HuH-7 (cell line): ENCODE measurements at regions not wholly inside any gene's neighbourhood (a gene's known extent, or its start where the extent isn't known, plus 50 kb on each side); places are given as distances from the start of the nearest gene placed in this dataset.
"Not testable (repeated sequence)": the region's sequence is repeated elsewhere in the genome, so short reads cannot be mapped to it uniquely, and the experiment has no call there.

Experiments used
- DNase-seq: peaks from one replicate; pipeline ENCODE4 v3.0.0; 2011; ENCODE audit warnings: low spot score

DNA sequence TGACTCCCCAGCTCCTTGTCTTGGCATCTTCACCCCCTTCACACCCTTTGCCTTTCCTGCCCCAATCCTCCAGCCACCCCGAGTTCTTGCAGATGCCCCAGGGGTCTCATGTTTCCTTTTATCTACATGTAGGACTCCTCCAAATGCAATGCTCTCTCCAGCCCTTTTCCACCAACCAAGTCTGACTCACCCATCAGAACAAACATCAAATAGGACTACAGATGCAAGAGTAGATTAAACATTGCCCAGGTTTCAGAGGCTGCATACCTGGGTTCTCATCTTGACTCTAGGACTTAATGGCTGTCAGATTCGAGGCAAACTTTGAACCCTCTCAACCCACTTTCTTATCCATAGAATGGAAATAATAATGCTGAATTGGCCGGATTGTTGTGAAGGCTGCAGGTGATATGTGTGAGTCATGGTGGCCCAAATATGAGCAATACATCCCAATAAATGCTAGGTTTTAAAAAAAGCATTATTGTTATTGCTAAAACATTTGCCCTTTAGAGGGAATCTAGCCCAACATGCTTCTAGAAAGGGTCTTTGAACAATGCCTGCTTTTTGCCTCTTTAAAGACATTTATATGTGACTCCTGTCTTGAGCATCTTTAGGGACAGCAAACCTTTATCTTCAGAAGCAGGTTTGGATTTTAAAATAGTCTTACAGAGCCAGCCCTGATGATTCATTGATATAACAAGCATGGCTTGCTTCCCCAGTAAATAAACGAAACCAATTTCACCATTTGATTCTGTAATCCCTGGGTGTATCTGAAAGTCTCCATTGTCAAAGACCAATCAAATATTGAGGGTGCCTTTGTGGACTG is 310.1 kb downstream of the FOXL1 start:
- DNase-seq = no peak

GRCh38 chr16:86889054-86889366 is 310.7 kb downstream of the FOXL1 start:
- not testable (repeated sequence) for DNase-seq

DNA sequence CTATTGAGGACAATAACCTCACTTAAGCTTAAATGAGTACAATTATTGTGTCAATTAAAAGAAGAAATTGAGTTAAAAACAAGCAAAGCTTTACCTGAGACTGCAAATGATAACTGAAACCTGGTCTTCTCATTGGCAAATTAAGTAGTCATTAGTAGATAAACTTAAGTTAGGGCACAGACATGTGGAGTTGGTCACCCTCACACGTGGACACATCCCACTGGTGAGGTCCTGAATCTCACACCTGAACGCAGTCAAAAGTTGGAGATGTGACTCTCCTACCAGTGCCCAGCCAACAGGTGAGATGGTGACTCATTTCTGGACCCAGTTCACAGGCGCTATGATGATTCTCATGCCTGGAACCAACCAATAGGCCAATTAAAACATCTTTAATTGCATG is 311.6 kb downstream of the FOXL1 start:
- DNase-seq = no peak

DNA sequence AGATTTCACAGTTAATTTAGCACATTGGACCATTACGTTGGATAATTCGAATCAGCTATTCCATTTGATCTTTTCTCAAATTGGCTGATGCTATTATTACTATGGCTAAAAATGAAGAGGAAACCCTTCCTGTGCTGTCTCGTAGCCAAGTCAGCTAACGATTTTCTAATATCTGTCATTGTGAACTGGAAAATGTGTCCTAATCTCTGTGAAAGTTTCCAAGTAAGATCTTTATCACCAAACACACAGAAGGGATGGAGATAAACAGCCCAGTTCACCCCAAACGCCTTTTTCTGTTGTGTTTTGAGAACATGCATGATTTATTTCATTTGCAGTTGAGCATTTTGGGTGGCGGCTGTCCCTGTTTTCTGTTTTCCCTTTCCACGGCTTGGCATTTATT is 312.8 kb downstream of the FOXL1 start:
- no peak for DNase-seq

GRCh38 chr16:86891631-86892030 is 313.3 kb downstream of the FOXL1 start:
- DNase-seq = no peak

- DNase-seq = no peak
These were observed 314.2 kb downstream of the FOXL1 start for GRCh38 chr16:86892509-86892908.

- no peak for DNase-seq
These were observed 315.2 kb downstream of the FOXL1 start for GRCh38 chr16:86893506-86893905.

- no peak for DNase-seq
These were observed 315.7 kb downstream of the FOXL1 start for GRCh38 chr16:86894029-86894567.

GRCh38 chr16:86894925-86895324 is 316.6 kb downstream of the FOXL1 start:
- DNase-seq = no peak

GRCh38 chr16:86895606-86896005 is 317.3 kb downstream of the FOXL1 start:
- DNase-seq = no peak

- no peak for DNase-seq
These were observed 318.6 kb downstream of the FOXL1 start for GRCh38 chr16:86896976-86897375.

GRCh38 chr16:86897486-86897885 is 319.1 kb downstream of the FOXL1 start:
- DNase-seq = no peak

DNA sequence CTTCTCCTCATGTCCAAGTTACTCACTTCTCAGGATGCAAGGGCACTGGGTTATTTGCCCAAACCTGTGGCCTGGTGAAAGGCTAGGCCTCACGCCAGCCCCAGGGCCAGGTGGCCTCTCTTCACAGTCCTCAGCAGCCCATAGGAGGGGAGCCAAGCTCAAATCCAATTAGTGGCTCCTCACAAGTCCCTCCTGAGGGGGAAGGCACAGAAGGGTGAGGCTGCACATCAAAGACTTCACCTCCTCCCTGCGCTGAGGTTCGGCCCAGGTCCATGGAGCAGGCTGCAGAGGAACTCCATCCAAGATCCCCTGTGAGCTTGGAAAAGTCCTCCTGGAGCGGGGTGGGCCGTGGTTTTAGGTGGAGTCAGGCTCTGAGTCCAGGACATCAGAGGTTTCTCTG is 320.0 kb downstream of the FOXL1 start:
- no peak for DNase-seq

GRCh38 chr16:86899151-86899550 is 320.8 kb downstream of the FOXL1 start:
- DNase-seq = no peak

DNA sequence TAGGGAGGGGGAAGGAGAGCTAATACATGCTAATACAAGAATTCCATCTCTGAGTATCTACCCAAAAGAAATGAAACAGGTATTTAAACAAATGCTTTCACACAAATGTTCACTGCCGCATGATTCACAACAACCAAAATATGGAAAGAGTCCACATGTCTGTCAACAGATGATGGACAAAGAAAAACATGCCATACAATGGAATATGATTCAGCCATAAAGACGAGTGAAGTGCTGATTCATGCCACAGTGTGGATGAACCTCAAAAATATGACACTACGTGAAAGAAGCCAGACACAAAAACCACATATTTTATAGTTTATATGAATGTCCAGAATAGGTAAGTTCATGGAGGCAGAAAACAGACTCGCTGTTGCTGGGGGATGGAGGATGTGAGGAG is 321.4 kb downstream of the FOXL1 start:
- no peak for DNase-seq

GRCh38 chr16:86901483-86901882 is 323.1 kb downstream of the FOXL1 start:
- no peak for DNase-seq

GRCh38 chr16:86902656-86903001 is 324.3 kb downstream of the FOXL1 start:
- no peak for DNase-seq

DNA sequence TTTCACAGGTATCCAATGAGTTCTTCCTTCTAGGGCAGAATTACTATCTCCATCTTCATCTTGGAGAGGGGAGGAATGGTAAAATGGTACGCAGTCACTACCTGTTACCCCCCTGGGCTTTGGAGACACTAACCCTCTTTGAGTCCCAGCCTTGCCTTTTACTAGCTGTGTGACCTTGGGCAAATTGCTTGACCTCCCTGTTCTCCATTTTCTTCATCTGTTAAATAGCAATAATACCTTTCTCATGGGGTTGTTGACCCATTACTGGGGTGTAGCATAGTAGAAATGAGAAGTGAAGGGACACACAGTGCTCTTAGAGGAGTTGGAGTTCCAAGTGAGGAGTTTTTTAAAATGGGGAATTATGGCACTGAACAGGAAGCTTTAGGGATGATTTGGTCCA is 324.7 kb downstream of the FOXL1 start:
- DNase-seq = no peak

GRCh38 chr16:86905302-86905701 is 327.0 kb downstream of the FOXL1 start:
- DNase-seq = no peak

DNA sequence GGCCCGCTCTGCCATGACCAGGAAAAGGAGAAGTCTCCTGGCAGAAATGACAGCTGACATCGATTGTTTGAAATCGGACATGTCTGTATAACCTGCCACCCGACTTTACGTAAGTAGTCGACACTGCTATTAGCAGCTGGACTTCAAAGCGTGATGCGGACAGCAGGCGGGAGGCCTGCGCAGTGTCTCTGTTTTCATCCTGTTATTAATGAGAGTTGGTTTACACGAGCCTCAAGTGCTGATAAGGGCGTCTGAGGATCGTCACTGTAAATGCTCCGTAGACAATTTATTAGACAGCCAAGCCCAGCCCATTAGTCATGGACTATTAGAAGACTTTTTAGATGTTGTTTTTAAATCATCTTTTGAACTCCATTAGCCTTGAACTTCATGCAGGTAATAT is 328.3 kb downstream of the FOXL1 start:
- no peak for DNase-seq

GRCh38 chr16:86909359-86910160 is 331.2 kb downstream of the FOXL1 start:
- DNase-seq = no peak

DNA sequence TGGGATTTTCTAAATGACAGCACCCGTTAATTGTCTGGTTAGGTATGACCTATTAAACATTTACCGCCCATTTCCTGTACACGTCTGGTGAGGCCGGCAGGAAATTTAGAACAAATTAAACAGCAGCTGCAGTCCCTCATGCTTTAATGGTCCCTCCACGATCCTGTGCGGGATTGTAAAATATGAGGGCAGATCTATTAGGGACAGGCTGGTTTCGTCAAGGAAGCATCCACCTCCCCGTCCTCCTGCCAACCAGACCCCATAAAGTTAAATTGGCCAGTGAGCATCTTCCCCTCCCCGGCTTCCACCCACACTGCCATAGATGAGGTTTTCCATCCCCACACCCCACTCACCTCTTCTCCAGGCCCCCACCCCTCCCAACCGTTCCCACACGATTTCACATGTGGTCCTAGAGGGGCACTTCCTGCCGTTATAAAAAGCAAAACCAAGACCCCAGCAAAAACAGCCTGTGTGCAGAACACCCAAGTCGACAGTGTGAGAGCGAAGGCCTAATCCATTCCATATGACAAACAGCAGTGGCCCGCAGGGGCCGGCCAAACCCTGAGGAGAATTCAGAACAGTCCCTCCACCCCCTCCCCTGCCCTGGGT is 331.9 kb downstream of the FOXL1 start:
- no peak for DNase-seq

DNA sequence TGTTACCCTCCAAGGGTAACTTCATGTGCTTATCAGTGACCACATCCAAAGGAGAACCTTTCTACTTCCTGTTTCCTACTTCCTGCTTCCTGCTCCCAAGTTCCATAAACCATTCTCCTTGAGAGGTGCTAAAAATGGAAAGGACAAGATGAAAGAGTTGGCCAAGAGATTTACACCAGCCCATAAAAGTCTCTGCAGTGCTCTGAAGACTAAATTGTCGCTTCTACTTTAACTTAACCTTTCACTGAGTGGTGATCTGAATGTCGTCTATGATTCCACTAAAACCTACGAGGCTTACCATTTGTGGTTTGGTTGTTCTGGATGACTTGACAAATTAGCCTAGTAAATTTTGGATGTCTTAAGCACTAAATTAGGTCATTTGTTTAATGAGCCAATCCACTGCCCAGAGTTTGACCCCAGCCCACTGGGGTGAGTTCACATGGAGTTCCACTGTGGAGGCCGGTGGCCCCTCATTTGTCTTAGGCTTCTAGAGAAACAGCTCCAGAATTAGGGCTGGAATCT is 333.1 kb downstream of the FOXL1 start:
- DNase-seq = no peak
